ENCODE measurements at regions not wholly inside any gene's neighbourhood (a gene's known extent, or its start where the extent isn't known, plus 50 kb on each side); places are given as distances from the start of the nearest gene placed in this dataset.

GRCh38 chr2:60303680-60304079 lies 249.8 kb downstream of the BCL11A start:
- no peak overlapping the region for H3K4me2 ChIP-seq
- DNase-seq (ENCODE audit: low read depth in 1 of 2, low spot score in 1 of 2) = no peak
- H3K27ac ChIP-seq = no peak overlapping the region
- FAIRE-seq = no peak
- H3K4me3 ChIP-seq = no peak overlapping the region
- TF ChIP-seq EHF (CRISPR knock-in tag; IDR thresholded peaks at IDR 0.05) (no peak), HEYL (CRISPR knock-in tag; IDR thresholded peaks at IDR 0.05) (no peak), NR3C1 (IDR thresholded peaks at IDR 0.05) (no peak), CEBPB (IDR thresholded peaks at IDR 0.05) (no peak)
- no peak for ATAC-seq
- CTCF ChIA-PET = no interaction called here
- POLR2A ChIA-PET = no interaction called here
- H3K4me1 ChIP-seq = no peaks in the 10 kb centered on the region
- 3% methylated on average over 2 of the region's 2 CpGs for WGBS (ENCODE audit: missing lambda C conversion rate)
- H3K9me3 ChIP-seq = no peaks in the 10 kb centered on the region

DNA sequence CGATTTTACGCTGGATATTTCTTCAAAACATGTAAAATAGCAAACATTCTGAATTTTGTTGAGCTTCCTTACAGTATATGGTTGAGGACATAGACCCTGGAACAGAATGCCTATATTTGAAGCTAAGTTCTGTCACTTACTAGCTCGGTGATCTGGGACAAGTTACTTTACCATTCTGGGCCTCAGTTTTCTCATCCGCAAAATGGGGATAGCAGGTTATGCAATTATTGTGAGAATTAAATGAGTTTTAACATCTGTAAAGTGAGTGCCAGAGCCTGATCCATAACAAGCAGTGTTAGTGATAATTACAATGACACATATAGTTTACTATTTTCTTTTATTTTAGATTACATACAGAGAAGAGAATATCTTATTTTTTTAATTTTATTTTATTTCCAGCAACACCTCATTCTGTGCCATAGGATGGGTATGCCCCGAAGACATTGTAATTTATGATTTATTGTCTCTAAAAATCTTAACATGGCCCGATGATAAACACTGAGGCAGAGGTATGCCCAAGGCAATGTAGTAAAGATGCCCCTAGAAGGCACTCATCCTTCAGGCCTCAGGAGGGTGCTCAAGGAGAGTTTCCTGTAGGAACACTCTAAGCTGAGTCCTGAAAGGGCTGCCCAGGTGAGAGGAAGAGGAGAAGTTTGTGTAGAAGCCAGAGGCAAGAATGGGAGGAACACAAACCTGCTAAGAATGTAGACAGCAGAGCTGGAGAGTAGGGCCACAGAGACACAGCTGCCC lies 250.9 kb downstream of the BCL11A start:
- no peak overlapping the region for H3K4me3 ChIP-seq
- no peak overlapping the region for H3K4me2 ChIP-seq
- no peak for ATAC-seq
- ChIA-PET CTCF (interaction anchor here (0.6 kb wide), 1 partner anchor 1340 kb away, joined by 3 read pairs; no protein-coding TSS in a partner anchor), POLR2A (interaction anchor here (0.7 kb wide), 1 partner anchor 18 kb away, joined by 3 read pairs; no protein-coding TSS in a partner anchor)
- WGBS (ENCODE audit: missing lambda C conversion rate) = 22% methylated on average over 6 of the region's 6 CpGs
- H3K9me3 ChIP-seq = no peaks in the 10 kb centered on the region
- H3K27ac ChIP-seq = no peak overlapping the region
- no peak for TF ChIP-seq HEYL (CRISPR knock-in tag; IDR thresholded peaks at IDR 0.05)
- no peak for DNase-seq (ENCODE audit: low read depth in 1 of 2, low spot score in 1 of 2)
- FAIRE-seq = no peak
- no peaks in the 10 kb centered on the region for H3K4me1 ChIP-seq

DNA sequence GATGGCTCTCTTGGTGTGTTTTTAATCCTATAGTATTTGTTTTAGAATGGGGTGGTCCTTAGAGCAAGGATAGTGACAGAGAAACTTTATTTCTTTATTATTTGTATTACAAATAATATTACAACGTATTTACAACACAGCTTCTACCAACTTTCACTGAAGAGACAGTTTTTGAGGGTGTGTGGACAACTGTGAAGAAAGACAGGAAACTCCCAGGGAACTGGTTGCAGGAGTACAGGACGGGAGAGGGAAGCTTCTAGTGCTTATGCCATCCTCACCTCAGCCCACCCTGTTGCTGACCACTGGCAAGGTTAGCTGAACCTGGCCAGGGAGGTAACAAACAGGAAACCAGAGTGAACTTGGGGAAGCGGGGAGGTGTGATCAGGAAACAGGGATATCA lies 251.7 kb downstream of the BCL11A start:
- no peak overlapping the region for H3K4me3 ChIP-seq
- POLR2A ChIA-PET = interaction anchor here (0.7 kb wide), 1 partner anchor 19 kb away, joined by 3 read pairs; no protein-coding TSS in a partner anchor
- TF ChIP-seq SREBF2 (IDR thresholded peaks at IDR 0.05) (no peak), CHD4 (IDR thresholded peaks at IDR 0.05; ENCODE audit: borderline replicate concordance) (no peak), HOXB13 (CRISPR knock-in tag; IDR thresholded peaks at IDR 0.05; ENCODE audit: low read depth) (no peak), HEYL (CRISPR knock-in tag; IDR thresholded peaks at IDR 0.05) (no peak), ZC3H11A (IDR thresholded peaks at IDR 0.05) (no peak), PHF8 (IDR thresholded peaks at IDR 0.05; ENCODE audit: borderline replicate concordance, low read depth) (no peak), BHLHE40 (IDR thresholded peaks at IDR 0.05; ENCODE audit: low read depth, low read length) (no peak), SMC3 (IDR thresholded peaks at IDR 0.05) (no peak), KDM5A (IDR thresholded peaks at IDR 0.05) (no peak), EHMT2 (IDR thresholded peaks at IDR 0.05; ENCODE audit: low read depth) (no peak), HDAC2 (IDR thresholded peaks at IDR 0.05) (no peak), E2F6 (IDR thresholded peaks at IDR 0.05; ENCODE audit: borderline replicate concordance, low read depth) (no peak), NPAS2 (CRISPR knock-in tag; IDR thresholded peaks at IDR 0.05; ENCODE audit: borderline replicate concordance) (no peak), RFX5 (IDR thresholded peaks at IDR 0.05) (no peak), CHD2 (IDR thresholded peaks at IDR 0.05; ENCODE audit: low read length, partially characterized antibody) (no peak), NFE2L2 (conservative IDR thresholded peaks at IDR 0.05; ENCODE audit: low read length) (no peak), REST (IDR thresholded peaks at IDR 0.05) (no peak), FOSL2 (IDR thresholded peaks at IDR 0.05) (no peak), FOSL2 (CRISPR knock-in tag; IDR thresholded peaks at IDR 0.05) (no peak), NR3C1 (IDR thresholded peaks at IDR 0.05) (no peak)
- TF ChIP-seq, protein P1, sequence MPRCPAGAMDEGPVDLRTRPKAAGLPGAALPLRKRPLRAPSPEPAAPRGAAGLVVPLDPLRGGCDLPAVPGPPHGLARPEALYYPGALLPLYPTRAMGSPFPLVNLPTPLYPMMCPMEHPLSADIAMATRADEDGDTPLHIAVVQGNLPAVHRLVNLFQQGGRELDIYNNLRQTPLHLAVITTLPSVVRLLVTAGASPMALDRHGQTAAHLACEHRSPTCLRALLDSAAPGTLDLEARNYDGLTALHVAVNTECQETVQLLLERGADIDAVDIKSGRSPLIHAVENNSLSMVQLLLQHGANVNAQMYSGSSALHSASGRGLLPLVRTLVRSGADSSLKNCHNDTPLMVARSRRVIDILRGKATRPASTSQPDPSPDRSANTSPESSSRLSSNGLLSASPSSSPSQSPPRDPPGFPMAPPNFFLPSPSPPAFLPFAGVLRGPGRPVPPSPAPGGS (IDR thresholded peaks at IDR 0.05) = no peak
- H3K9me3 ChIP-seq = no peaks in the 10 kb centered on the region
- CTCF ChIA-PET = interaction anchor here (1.0 kb wide), 1 partner anchor 49 kb away, joined by 3 read pairs; no protein-coding TSS in a partner anchor
- no peak overlapping the region for H3K4me2 ChIP-seq
- no peak for DNase-seq (ENCODE audit: low read depth in 1 of 2, low spot score in 1 of 2)
- no peak overlapping the region for H3K27ac ChIP-seq
- H3K4me1 ChIP-seq = no peaks in the 10 kb centered on the region
- ATAC-seq = no peak
- FAIRE-seq = no peak
- WGBS (ENCODE audit: missing lambda C conversion rate) = 13% methylated on average over 3 of the region's 3 CpGs

All from A549 (cell line).